CD4-positive, alpha-beta T cell (primary cell): ENCODE measurements at regions not wholly inside any gene's neighbourhood (a gene's known extent, or its start where the extent isn't known, plus 50 kb on each side); places are given as distances from the start of the nearest gene placed in this dataset.

Experiments
- ATAC-seq: fragments of 200-7000 bp; cut with Tn5 transposase; one replicate; pipeline ENCODE4 v1.10.0; 2022; ENCODE audit warnings: mild to moderate bottlenecking; ENCODE audit not compliant: poor library complexity
- CTCF ChIA-PET: fragments of 350-600 bp; sonication (Branson Sonifier 250); formaldehyde crosslinking; loops from one replicate; lab custom pipeline; 2021; ENCODE audit warnings: antibody characterized with exemption, inconsistent platforms; lab: Charles Lee
- POLR2A ChIA-PET: fragments of 350-600 bp; sonication (Branson Sonifier 250); formaldehyde crosslinking; loops from one replicate; lab custom pipeline; 2021; ENCODE audit warnings: antibody characterized with exemption, inconsistent platforms; lab: Charles Lee
- DNase-seq, 14 experiments: peaks; one replicate each; pipeline ENCODE4 v3.0.0-alpha.2; 2013 to 2020; ENCODE audit warnings: mixed read lengths in 2 of 14
- H3K27ac ChIP-seq, 2 donors: one replicate each; pipeline versions ENCODE4 v1.5.1 to v1.7.0; 2013; ENCODE audit warnings: low read length in 2 of 2, low read depth in 1 of 2, mild to moderate bottlenecking in 1 of 2
- H3K27me3 ChIP-seq, 2 experiments: 1 replicate in 1 of 2; 2 replicates in 1 of 2; pipeline versions ENCODE4 v1.6.1 to v1.7.0; 2013; ENCODE audit warnings: low read length in 2 of 2, control low read depth in 1 of 2, mild to moderate bottlenecking in 1 of 2, moderate library complexity in 1 of 2; ENCODE audit not compliant: insufficient read depth in 2 of 2, control insufficient read depth in 1 of 2
- H3K36me3 ChIP-seq: one replicate; pipeline ENCODE4 v1.6.1; 2013; ENCODE audit warnings: low read length, control low read depth; ENCODE audit not compliant: insufficient read depth
- H3K4me1 ChIP-seq: one replicate; pipeline ENCODE4 v1.6.1; 2013; ENCODE audit warnings: low read length, control low read depth; ENCODE audit not compliant: insufficient read depth
- H3K4me3 ChIP-seq: one replicate; pipeline ENCODE4 v1.5.1; 2013; ENCODE audit warnings: mild to moderate bottlenecking, low read length, moderate library complexity
- H3K9me3 ChIP-seq, 2 experiments: 1 replicate in 1 of 2; 2 replicates in 1 of 2; pipeline versions ENCODE4 v1.6.1 to v1.7.0; 2013; ENCODE audit warnings: low read length in 2 of 2, mild to moderate bottlenecking in 2 of 2, control low read depth in 1 of 2, moderate library complexity in 1 of 2; ENCODE audit not compliant: control insufficient read depth in 1 of 2, insufficient read depth in 1 of 2
- H3K27ac Mint-ChIP-seq: one replicate; pipeline ENCODE4 v1.8.0; 2020; ENCODE audit warnings: mixed read lengths
- H3K27me3 Mint-ChIP-seq: one replicate; pipeline ENCODE4 v1.8.0; 2021; ENCODE audit warnings: mixed read lengths
- H3K36me3 Mint-ChIP-seq: one replicate; pipeline ENCODE4 v1.8.0; 2021; ENCODE audit warnings: low read depth, mixed read lengths
- H3K4me1 Mint-ChIP-seq: one replicate; pipeline ENCODE4 v1.8.0; 2021; ENCODE audit warnings: low read depth, mixed read lengths
- H3K4me3 Mint-ChIP-seq: one replicate; pipeline ENCODE4 v1.8.0; 2020; ENCODE audit warnings: mild to moderate bottlenecking, mixed read lengths
- H3K9me3 Mint-ChIP-seq: one replicate; pipeline ENCODE4 v1.8.0; 2020; ENCODE audit warnings: mixed read lengths
- intact Hi-C, 2 experiments: fragments of 100-400 bp; cut with DNase I in 1 of 2; cut with micrococcal nuclease in 1 of 2; formaldehyde crosslinking; loops; one replicate each; pipeline versions ENCODE4 v1.15.1 to v1.9.0; 2023 to 2025; cut with DNase I, micrococcal nuclease
- TF ChIP-seq, protein P1 (sequence below): fragments of 200-600 bp; IDR thresholded peaks from one replicate; pipeline ENCODE4 v1.8.0; 2022; ENCODE audit warnings: antibody characterized with exemption, mild to moderate bottlenecking

DNA sequence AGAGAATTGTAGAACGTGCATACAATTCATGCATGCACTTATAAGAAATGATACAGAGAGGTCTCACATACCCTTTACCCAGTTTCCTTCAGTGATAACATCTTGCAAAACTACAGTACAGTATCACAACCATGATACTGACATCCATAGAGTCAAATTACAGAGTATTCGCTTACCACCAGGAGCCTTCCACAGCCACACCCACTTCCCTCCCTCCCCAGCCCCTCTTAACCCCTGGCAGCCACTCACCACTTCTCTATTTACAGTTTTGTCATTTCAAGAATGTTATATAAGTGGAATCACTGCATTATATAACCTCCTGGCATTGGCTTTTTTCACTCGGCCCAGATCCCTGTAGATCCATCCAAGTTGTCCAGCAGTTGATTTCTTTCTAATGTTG is 143.8 kb downstream of the ZNF248 start:
- no peak overlapping the region for H3K4me3 ChIP-seq
- peaks cover 12% of the 10 kb centered on the region for H3K9me3 Mint-ChIP-seq
- peaks cover 0 to 33% of the 10 kb centered on the region in 2 experiments for H3K9me3 ChIP-seq
- ATAC-seq (no peak), DNase-seq (no peak)
- H3K27me3 Mint-ChIP-seq = no peaks in the 10 kb centered on the region
- no peaks in the 10 kb centered on the region for H3K36me3 Mint-ChIP-seq
- H3K27ac ChIP-seq = no peak overlapping the region
- no peak overlapping the region for H3K27ac Mint-ChIP-seq
- no peaks in the 10 kb centered on the region for H3K36me3 ChIP-seq
- H3K4me1 ChIP-seq = no peaks in the 10 kb centered on the region
- POLR2A ChIA-PET = no interaction called here
- no peaks in the 10 kb centered on the region for H3K4me1 Mint-ChIP-seq
- intact Hi-C loops = loop anchor here in 1 of 2 experiments (1.0 kb wide), 1 partner anchor 24 kb away; no protein-coding TSS in a partner anchor
- H3K4me3 Mint-ChIP-seq = no peak overlapping the region
- CTCF ChIA-PET = no interaction called here
- TF ChIP-seq, protein P1, sequence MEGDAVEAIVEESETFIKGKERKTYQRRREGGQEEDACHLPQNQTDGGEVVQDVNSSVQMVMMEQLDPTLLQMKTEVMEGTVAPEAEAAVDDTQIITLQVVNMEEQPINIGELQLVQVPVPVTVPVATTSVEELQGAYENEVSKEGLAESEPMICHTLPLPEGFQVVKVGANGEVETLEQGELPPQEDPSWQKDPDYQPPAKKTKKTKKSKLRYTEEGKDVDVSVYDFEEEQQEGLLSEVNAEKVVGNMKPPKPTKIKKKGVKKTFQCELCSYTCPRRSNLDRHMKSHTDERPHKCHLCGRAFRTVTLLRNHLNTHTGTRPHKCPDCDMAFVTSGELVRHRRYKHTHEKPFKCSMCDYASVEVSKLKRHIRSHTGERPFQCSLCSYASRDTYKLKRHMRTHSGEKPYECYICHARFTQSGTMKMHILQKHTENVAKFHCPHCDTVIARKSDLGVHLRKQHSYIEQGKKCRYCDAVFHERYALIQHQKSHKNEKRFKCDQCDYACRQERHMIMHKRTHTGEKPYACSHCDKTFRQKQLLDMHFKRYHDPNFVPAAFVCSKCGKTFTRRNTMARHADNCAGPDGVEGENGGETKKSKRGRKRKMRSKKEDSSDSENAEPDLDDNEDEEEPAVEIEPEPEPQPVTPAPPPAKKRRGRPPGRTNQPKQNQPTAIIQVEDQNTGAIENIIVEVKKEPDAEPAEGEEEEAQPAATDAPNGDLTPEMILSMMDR = no peak
- H3K27me3 ChIP-seq = no peaks in the 10 kb centered on the region

DNA sequence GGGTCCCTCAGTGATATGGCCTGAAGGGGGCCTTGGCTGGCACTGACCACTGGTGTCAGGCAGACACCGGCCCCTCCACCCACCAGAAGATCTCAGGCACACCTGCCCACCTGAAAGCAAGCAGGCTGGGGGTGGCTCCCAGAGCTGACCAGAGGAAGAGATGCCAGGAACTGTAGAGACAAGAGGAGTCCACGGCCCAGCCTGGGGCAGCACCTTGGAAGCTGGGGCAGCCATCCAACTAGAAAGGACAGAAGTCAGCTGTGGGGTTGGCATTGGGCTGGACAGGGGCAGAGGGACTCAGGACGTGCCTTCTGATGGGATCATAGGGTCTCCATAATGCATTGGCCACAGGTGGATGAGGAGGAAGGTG is 144.3 kb downstream of the ZNF248 start:
- Histone ChIP-seq H3K4me1 (no peaks in the 10 kb centered on the region), H3K27me3 (no peaks in the 10 kb centered on the region), H3K4me3 (no peak overlapping the region), H3K36me3 (no peaks in the 10 kb centered on the region), H3K27ac (no peak overlapping the region), H3K9me3 (peaks cover 0 to 33% of the 10 kb centered on the region in 2 experiments)
- peaks cover 8% of the 10 kb centered on the region for H3K9me3 Mint-ChIP-seq
- POLR2A ChIA-PET = no interaction called here
- H3K36me3 Mint-ChIP-seq = no peaks in the 10 kb centered on the region
- ATAC-seq (no peak), DNase-seq (no peak)
- intact Hi-C loops = no loop called here
- no peak overlapping the region for H3K4me3 Mint-ChIP-seq
- TF ChIP-seq, protein P1 = no peak
- H3K27me3 Mint-ChIP-seq = no peaks in the 10 kb centered on the region
- CTCF ChIA-PET = no interaction called here
- H3K27ac Mint-ChIP-seq = no peak overlapping the region
- H3K4me1 Mint-ChIP-seq = no peaks in the 10 kb centered on the region

DNA sequence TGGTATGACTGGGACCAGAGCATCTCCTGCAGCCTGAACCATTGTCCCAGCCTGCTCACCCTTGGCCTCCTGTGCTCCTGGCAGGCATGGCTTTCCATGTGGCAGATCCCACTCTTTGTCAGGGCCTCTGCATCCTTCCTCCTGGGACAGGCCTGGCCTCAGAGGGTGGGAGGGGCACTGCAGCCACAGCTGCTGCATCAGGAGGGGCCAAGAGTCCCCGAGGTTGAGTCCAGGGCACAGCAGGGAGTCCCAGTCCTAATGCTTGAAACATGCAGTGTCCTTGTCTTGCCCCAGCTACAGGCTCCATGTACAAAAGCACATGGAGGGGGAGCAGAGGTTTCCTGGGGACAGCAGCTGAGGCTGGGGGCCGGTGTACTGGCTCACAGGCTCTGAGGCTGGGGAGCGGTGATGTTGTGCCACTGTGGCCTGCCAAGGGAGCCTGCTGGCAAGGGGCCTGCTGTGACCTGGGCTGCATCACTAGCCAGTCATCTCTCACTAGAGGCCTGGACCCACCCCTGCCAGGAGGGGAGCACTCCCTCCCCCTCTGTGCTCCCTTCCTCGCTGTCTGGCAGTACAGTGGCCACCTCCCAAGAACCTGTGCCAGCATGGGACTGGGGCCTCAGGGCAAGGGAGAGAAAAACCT is 144.8 kb downstream of the ZNF248 start:
- H3K4me3 Mint-ChIP-seq = no peak overlapping the region
- no peak overlapping the region for H3K27ac Mint-ChIP-seq
- H3K27me3 Mint-ChIP-seq = no peaks in the 10 kb centered on the region
- H3K4me1 ChIP-seq = no peaks in the 10 kb centered on the region
- peaks cover 0 to 33% of the 10 kb centered on the region in 2 experiments for H3K9me3 ChIP-seq
- no peak overlapping the region for H3K27ac ChIP-seq
- ChIA-PET POLR2A (no interaction called here), CTCF (no interaction called here)
- no peak for ATAC-seq
- peaks cover 5% of the 10 kb centered on the region for H3K9me3 Mint-ChIP-seq
- DNase-seq = no peak
- H3K4me1 Mint-ChIP-seq = no peaks in the 10 kb centered on the region
- intact Hi-C loops = no loop called here
- TF ChIP-seq, protein P1 = no peak
- no peaks in the 10 kb centered on the region for H3K36me3 Mint-ChIP-seq
- no peaks in the 10 kb centered on the region for H3K27me3 ChIP-seq
- H3K4me3 ChIP-seq = no peak overlapping the region
- H3K36me3 ChIP-seq = no peaks in the 10 kb centered on the region
